HG03571 (cell line): ENCODE measurements at regions not wholly inside any gene's neighbourhood (a gene's known extent, or its start where the extent isn't known, plus 50 kb on each side); places are given as distances from the start of the nearest gene placed in this dataset.
A peak's percentile ranks its signal among the peaks of the same experiment; 100 is the strongest.
"Not testable (repeated sequence)": the region's sequence is repeated elsewhere in the genome, so short reads cannot be mapped to it uniquely, and the experiment has no call there.

Experiments used
- ATAC-seq: cut with Tn5 transposase; IDR thresholded peaks from one replicate; pipeline ENCODE4 v1.9.1; 2021; ENCODE audit not compliant: unreplicated experiment

DNA sequence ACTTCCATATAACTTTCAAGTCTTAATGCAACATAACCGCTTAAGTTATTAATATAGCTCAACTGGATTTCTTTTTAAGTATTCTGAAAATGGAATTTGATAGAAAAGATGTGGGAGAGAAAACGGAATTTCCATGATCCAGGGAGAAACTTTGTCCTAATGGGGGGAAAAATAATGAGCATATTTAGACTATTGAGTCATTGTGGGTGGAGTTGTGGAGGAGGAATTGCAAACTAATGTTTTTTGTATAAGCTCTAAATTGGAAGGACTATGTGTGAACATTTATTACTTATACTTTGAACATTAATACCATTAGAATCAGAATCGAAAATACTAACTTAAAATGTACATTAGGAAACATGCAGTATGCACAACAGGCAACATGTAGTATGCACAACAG is 159.9 kb upstream of the NEGR1 start:
- no peak for ATAC-seq

DNA sequence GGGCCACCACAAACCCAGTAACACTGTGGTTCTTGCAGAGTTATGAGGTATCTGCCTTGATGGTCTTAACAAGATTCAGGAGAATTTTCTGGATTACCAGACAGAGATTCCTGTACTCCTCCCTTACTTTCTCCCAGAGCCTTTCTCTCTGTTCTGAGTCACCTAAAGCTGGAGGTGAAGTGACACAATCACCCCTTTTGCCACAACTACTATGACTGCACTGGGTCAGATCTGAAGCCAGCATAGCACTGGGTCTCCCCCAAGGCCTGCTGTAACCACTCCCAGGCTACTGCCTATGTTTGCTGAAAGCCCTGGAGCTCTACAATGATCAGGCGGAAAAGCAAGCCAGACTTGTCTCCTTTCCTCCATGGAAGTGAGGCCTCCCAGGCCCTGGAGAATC is 156.7 kb upstream of the NEGR1 start:
- ATAC-seq = no peak

DNA sequence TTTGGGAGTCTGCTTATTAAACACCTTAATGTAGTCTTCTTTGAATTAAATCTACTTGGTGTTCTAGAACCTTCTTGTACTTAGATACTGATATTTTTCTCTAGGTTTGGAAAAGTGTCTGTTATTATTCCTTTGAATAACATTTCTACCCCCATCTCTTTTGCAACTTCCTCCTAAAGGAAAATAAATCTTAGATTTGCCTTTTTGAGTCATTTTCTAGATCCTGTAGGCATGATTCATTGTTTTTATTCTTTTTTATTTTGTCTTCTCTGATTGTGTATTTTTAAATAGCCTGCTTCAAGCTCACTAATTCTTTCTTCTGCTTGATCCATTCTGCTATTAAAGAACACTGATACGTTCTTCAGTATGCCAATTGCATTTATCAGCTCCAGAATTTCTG is 155.9 kb upstream of the NEGR1 start:
- ATAC-seq = no peak

DNA sequence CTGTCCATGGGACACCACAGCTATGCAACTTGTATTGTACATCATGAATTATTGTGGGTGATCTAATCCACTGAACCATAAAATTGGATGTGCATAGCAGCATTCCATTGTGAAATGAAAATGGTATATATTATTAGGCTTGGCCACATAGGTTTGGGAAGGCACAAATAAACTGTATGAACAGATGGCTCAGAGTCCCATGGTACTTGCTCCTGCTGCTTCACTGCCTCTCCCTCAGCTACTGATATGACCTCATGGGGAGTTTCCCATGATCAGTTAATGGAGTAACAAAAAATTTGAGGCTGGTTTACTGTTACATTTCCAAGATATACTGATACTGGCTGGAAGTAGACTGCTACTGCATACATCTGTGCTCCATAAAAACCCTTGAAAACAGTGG is 152.7 kb upstream of the NEGR1 start:
- ATAC-seq = peak; percentile 47

DNA sequence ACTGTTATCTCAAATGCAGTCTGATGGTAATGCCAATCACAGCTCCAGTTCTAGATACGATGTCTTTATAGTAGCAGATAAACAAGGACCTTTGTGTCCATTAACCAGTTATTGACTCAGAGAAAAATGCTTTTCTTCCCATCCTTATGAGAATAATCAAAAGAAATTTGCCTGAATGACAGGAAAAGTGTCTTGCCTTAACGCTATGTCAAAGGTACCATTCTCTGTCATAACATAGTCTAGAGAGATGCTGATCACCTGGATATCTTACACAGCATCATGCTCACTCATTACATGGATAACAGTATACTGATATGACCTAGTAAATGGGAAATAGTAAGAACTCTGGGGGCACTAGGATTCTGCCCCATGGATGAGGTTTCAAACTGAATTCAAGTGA is 151.7 kb upstream of the NEGR1 start:
- no peak for ATAC-seq

DNA sequence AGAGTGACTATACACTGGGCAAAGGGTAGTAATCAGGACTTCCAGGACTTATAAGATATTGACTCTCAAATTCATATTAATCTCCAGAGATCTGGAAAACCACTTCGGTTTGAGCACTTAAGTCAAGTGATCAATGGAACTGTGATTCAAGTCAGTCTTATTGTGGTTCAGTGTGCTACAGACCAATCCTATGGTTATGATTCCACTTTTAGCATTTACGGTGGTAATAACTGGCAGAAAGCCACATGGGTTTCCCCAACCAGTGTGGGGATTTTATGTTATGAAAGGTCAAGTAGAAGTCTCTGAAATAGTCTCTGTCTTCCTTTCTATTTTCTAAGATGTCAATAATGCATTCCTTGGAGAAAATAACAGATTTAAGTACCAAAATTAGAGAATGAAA is 151.3 kb upstream of the NEGR1 start:
- ATAC-seq = no peak

DNA sequence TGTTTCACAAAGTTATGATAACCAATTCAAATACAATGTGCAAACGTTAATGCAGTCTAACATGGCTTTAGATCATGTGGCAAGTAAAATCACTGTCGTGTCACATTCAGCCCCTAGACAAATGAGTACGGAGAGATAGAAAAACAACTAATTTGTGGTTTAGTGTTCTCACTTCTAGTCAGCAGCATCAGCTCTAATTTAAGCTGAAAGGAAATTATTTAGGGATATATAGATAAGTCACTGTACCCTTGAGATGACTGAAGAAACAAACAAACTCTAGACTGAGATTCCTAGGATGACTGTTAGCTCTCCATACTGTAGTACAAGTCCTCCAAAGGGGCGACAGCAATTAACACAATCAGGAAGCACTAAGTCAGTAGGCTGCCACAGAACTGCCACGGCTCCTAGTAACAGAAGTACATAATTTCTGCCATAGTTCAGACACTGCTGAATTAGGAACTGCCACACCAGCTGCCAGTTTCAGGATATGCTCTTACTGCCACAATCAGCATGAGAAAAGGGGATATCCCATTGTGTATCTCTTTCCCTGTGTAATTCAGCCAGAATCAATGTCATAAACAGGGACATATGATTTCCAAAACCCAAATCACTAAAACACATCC is 150.4 kb upstream of the NEGR1 start:
- ATAC-seq = no peak

DNA sequence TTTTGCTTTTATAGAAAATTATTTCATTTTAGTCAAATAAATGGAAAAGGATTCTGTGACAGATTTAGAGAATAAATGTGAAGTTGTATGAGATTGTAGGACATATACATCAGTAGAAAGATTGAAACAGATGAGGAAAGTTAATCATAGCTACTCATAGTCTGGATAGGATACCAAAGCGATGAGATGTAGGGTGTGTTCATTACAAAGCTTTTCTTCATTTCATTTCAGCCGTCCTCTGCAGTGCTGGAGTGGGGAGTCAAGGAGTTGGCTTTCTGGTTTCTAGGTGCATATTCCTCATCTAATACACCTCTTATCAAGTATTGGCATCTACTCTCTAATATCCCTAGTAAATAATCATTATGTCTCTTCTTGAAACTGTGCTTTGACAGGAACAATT is 149.5 kb upstream of the NEGR1 start:
- ATAC-seq = no peak

DNA sequence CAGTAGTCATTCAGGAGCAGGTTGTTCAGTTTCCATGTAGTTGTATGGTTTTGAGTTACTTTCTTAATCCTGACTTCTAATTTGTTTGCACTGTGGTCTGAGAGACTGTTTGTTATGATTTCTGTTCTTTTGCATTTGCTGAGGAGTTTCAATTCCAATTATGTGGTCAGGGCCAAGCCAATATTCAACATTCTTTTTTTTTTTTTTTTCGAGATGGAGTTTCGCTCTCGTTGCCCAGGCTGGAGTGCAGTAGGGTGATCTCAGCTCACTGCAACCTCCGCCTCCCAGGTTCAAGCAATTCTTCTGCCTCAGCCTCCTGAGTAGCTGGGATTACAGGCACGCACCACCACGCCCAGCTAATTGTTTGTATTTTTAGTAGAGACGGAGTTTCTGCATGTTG is 145.9 kb upstream of the NEGR1 start:
- ATAC-seq = not testable (repeated sequence)

DNA sequence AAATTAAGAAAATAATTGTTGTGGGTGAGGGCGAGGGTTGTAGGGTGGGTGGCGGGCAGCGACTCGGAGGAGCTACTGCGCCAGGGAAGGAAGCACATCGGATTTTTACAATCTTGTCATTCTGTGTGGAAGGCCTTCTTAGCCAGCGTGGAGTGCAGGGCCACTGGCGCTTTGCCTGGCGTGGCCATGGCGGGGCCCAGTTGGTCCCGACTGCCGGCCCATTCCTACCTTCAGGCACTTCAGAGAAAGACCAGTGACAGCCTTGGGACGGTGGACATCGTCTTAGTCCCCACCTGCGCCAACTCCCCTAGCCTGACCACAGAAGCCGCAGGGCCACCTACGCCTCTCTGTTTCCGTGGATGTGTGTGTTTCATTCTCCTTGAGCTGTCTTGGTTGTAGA is 136.9 kb upstream of the NEGR1 start:
- ATAC-seq = no peak

DNA sequence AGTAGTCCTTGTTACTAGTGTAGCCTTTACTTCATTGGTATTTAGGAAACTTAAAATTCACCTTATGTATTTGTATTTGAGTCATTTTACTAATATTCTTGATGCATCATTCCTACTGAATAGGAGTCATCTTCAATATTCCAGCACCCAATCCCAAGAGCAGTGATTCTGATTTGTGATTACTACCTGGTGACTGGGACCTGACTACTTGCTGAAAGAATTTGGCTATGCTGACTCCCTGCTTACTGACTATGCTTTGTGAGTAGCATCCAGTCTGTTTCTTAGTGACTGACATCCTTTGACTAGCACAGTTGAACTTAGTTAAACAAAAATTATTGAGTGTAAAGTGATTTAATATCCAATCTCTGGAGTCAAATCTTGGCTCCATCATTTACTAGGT is 129.9 kb upstream of the NEGR1 start:
- ATAC-seq = no peak

DNA sequence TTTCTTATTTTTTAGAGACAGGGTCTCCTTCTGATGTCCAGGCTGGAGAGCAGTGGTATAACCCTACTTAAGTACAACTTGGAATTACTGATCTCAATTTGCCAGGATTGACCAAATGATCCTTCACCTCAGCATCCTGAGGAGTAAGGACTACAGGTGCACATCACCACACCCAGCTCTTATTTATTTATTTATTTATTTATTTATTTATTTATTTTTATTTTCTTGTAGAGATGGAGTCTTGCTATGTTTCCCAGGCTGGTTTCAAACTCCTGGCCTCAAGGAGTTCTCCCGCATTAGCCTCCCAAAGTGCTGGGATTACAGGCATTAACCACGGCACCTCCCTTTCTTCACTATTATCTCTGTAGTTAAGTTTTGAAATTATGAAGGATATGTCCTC is 117.5 kb upstream of the NEGR1 start:
- no peak for ATAC-seq

DNA sequence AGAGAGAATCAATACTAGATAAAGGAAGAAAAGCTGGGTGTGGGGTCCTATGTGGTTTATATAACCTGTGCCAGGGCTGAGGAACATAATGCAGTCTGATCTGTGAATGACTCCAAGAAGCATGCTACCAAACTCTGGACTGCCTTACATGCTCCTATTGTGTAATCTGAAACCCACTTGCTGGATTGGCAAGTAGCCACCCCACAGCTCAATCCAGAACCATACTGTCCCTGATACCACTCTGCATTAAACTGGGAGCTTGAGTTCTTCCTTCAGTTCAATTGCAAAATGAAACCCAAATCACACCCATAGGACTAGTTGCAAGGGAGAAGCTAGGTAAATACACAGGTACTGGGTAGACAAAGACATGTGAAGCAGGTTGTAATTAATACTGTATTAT is 115.4 kb upstream of the NEGR1 start:
- ATAC-seq = no peak

DNA sequence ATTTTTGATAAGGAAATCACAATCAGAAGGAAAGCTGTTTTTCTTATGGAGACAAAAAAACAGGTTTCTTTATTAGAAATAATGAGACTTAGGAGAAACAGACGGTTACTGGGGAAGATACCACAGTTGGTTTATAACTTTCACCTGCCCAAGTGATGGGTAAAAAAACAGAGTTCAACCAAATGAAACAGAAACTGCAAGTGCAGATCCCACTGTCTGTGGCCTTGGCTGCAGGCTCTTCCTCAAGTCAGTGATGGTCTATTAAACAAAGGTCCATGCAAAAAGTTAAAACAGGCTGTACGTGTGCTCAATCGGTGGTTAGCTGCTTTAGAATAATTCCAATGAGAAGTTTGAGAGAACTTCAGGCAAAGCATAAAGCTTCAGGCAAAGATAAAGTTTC is 112.1 kb upstream of the NEGR1 start:
- no peak for ATAC-seq

DNA sequence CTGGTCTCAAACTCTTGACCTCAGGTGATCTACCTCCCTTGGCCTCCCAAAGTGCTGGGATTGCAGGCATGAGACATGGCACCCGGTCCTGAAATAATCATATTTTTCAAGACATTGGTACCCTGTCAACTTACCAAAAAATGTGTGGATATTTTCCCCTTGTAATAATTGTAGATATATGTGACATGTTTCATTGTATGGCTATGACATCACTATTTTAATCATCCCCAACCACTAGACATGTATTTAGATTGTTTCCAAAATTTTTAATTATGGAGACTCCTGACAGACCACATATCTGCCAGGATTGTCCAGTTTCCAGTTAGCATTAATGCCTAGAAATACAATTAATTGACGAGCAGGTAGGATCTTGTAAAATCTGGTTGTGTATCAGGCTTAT is 96.7 kb upstream of the NEGR1 start:
- no peak for ATAC-seq

DNA sequence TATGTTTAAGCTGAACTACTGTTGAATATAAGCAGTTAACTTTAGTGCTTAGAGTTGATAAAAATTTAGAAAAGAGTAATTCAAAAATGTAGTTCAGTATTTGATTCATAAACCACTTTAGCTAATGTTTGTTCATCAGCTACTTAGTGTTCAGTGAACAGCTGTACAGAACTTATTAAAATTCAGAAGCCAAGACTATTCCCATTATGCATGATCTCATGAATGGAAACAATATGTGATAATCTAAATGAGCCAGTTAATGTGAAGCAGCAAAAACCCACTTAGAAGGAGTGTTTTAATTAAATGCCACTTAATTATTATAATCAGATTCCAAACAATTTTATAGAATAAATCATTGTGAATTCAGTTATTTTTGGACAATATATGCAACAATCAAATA is 92.9 kb upstream of the NEGR1 start:
- ATAC-seq = no peak

DNA sequence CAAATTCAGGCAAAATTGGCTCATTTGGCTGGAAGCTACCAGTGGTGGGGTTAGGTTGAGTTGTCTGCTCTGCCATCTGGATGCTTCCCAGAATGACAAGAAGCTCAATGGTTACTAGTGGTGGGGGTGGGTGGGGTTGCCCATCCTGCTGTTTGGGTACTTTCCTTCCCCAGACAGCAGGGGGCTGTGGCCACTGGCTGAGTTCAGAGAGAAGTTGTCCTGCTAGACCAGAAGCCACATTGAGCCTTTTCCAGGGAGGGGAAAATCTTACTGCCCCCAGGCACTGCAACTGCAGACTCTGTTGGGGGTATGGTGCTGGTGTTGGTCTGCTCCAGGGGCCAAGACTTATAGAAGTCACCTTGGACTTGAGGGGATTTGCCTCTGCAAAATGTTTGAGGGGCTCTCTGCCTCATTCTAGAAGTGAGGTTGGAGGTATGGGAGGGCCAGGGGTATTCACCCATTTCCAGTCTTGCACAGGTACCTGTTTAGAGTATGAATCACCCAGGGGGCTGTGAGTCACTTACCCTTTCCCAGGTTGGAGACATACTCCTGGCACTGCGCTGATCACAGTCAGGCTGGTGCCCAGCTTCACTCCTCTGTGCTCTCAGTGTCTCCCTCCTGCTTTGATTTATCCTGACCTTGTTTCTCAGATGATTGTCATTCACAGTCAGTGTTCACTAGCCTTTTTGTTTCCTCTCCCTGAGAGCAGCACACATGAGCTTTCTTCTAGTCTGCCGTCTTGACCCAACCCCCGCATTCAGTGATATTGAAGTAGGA is 89.1 kb upstream of the NEGR1 start:
- no peak for ATAC-seq

DNA sequence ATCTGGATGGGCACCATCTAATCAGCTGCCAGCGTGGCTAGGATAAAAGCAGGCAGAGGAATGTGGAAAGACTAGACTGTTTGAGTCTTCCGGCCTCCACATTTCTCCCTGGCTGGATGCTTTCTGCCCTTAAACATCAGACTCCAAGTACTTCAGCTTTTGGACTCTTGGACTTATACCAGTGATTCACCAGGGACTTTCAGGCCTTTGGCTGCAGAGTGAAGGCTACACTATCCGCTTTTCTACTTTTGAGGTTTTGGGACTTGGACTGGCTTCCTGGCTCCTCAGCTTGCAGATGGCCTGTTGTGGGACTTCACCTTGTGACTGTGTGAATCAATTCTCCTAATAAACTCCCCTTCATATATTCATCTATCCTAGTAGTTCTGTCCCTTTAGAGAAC is 88.5 kb upstream of the NEGR1 start:
- not testable (repeated sequence) for ATAC-seq

DNA sequence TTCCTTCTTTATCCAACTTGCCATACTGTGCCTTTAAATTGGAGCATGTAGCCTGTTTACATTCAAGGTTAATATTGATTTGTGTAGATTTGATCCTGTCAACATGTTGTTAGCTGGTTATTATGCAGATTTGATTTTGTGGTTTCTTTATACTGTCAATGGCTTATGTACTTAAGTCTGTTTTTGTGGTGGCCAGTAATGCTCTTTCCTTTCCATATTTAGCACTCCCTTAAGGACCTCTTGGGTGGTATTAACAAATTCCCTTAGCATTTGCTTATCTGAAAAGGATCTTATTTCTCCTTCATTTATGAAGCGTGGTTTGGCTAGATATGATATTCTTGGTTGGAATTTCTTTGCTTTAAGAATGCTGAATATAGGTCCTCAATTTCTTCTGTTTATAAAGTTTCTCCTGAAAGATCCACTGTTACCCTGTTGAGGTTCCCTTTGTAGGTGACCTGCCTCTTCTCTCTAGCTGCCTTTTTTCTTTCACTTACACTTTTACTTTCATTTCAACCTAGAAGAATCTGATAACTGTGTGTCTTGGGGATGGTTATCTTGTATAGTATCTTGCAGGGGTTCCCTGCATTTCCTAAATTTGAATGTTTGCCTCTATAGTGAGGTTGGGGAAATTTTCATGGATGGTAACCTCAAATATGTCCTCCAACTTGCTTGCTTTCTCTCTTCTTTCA is 86.9 kb upstream of the NEGR1 start:
- no peak for ATAC-seq

DNA sequence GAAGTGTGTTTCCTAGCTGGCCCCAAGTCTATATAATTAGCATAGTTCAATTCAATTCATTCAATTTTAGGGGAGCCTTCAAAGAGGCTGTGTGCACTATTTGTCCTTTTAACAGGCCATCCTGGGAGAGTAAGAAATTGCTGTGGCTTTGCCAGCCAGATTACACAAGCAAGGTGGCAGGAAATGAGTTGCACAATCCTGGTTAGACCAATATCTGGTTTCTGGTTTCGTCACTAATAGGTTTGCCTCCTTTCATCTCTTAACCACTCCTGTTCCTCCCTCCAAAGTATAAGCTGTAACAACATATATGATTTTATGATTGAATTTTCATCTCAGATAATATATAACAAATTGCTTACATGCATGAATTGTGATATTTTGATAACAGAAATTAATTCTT is 84.1 kb upstream of the NEGR1 start:
- no peak for ATAC-seq

DNA sequence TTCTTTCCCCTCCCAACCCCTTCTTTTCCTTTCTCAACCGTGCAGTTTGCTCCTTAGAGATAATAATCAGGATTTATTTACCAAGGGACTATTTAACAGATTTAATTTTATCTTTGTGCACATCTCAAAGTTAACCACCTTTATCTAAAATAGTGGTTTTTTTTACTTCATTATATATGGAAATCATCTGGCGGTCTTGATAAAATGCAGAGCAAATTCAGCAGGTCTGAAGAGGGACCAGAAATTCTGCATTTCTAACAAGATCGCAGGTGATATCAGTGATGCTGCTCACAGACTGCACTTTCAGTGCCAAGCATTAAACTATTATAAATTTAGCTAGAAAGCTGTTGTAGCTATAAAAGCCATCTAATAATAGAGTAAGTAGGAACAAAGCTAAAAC is 83.4 kb upstream of the NEGR1 start:
- no peak for ATAC-seq

DNA sequence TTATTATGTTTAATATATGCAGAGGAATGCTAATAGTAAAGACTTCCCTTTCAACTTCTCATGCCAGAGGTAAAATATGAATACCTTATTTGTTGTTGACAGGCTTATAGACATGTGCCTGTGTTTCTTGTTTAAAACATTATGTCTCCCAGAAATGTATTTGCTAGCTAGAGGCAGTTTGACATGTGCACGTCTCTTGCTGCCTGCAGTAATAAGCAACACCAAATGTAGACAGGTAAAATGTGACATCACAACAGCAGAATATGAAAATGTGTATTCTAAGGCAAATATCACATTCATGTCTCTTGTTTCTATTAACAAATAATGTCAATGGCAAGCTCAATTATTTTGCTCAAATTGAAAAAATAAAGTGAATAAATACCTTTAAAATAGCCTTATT is 80.2 kb upstream of the NEGR1 start:
- no peak for ATAC-seq
